ENCODE measurements at regions not wholly inside any gene's neighbourhood (a gene's known extent, or its start where the extent isn't known, plus 50 kb on each side); places are given as distances from the start of the nearest gene placed in this dataset.

GRCh38 chr5:102625468-102625867 is 126.7 kb upstream of the SLCO6A1 start:
- no peak for FAIRE-seq
- CTCF ChIA-PET: no interaction called here

More at GRCh38 chr5:102625468-102625867, 126.7 kb upstream of the SLCO6A1 start:
- intact Hi-C loops (cut with micrococcal nuclease; ENCODE audit: unreplicated experiment): no loop called here
- no peak overlapping the region for H3K27ac ChIP-seq (ENCODE audit: control insufficient read depth, insufficient read depth)
- no peak for ATAC-seq
- no peaks in the 10 kb centered on the region for H3K36me3 ChIP-seq (ENCODE audit: control insufficient read depth in 2 of 2, insufficient read depth in 2 of 2, low read length in 1 of 2)
- TF ChIP-seq KAT2A (conservative IDR thresholded peaks at IDR 0.05; ENCODE audit: control insufficient read depth, low read depth, low read length) (no peak), SMAD5 (IDR thresholded peaks at IDR 0.05; ENCODE audit: low read depth) (no peak), NR2F1 (conservative IDR thresholded peaks at IDR 0.05) (no peak), ZNF592 (IDR thresholded peaks at IDR 0.05) (no peak), POLR2AphosphoS5 (IDR thresholded peaks at IDR 0.05; ENCODE audit: low read length) (no peak), CHD2 (IDR thresholded peaks at IDR 0.05; ENCODE audit: borderline replicate concordance, low read depth, low read length) (no peak), TAF1 (IDR thresholded peaks at IDR 0.05; ENCODE audit: borderline replicate concordance, low read depth, low read length) (no peak), KLF5 (IDR thresholded peaks at IDR 0.05; ENCODE audit: partially characterized antibody) (no peak), RELB (IDR thresholded peaks at IDR 0.05; ENCODE audit: low read depth) (no peak), CBX3 (IDR thresholded peaks at IDR 0.05; ENCODE audit: borderline replicate concordance, low read depth) (no peak), POLR2A (IDR thresholded peaks at IDR 0.05; ENCODE audit: low read depth, low read length) (no peak), TBL1XR1 (IDR thresholded peaks at IDR 0.05; ENCODE audit: low read depth, low read length) (no peak), STAT1 (conservative IDR thresholded peaks at IDR 0.05) (no peak), FOXM1 (IDR thresholded peaks at IDR 0.05; ENCODE audit: low read depth, low read length) (no peak), RAD21 (IDR thresholded peaks at IDR 0.05; ENCODE audit: insufficient read depth, low read depth, low read length) (no peak), SIN3A (IDR thresholded peaks at IDR 0.05; ENCODE audit: low read depth, low read length) (no peak), ATF2 (IDR thresholded peaks at IDR 0.05; ENCODE audit: low read length) (no peak), CBX5 (IDR thresholded peaks at IDR 0.05; ENCODE audit: low read depth) (no peak), SP1 (IDR thresholded peaks at IDR 0.05; ENCODE audit: low read depth, low read length) (no peak), CREM (IDR thresholded peaks at IDR 0.05; ENCODE audit: low read depth) (no peak)
- no peaks in the 10 kb centered on the region for H3K79me2 ChIP-seq (ENCODE audit: control insufficient read depth, insufficient read depth, low read length)
- no peak overlapping the region for H3K4me2 ChIP-seq (ENCODE audit: control insufficient read depth, insufficient read depth)
- in situ Hi-C loops (cut with MboI): no loop called here
- H3K4me1 ChIP-seq (ENCODE audit: control insufficient read depth, insufficient read depth, low read length): no peaks in the 10 kb centered on the region
- no peak overlapping the region for H2AFZ ChIP-seq (ENCODE audit: control insufficient read depth, low read depth, low read length)
- no peaks in the 10 kb centered on the region for H3K9me3 ChIP-seq (replicated peaks; ENCODE audit: control insufficient read depth, insufficient read depth, low read length)
- SMC1A ChIA-PET (ENCODE audit: uncharacterized antibody, unreplicated experiment): interaction anchor here (1.3 kb wide), 1 partner anchor 44 kb away, joined by 3 read pairs; no protein-coding TSS in a partner anchor
- H3K27me3 ChIP-seq (replicated peaks in 1 of 2; ENCODE audit: control insufficient read depth in 2 of 2, insufficient read depth in 2 of 2, low read length in 1 of 2): no peaks in the 10 kb centered on the region
- no peak overlapping the region for H3K9ac ChIP-seq (ENCODE audit: control insufficient read depth, insufficient read depth, low read length)
- no peak overlapping the region for H3K4me3 ChIP-seq
- no TSS peak for BruUV-seq (replicated peaks)
- H4K20me1 ChIP-seq (ENCODE audit: control insufficient read depth, insufficient read depth): no peaks in the 10 kb centered on the region
- POLR2A ChIA-PET: no interaction called here
- no peak for DNase-seq (ENCODE audit: low read depth, low spot score)
- RAD21 ChIA-PET (ENCODE audit: unreplicated experiment): no interaction called here

All from GM12878 (cell line).